ENCODE measurements at regions not wholly inside any gene's neighbourhood (a gene's known extent, or its start where the extent isn't known, plus 50 kb on each side); places are given as distances from the start of the nearest gene placed in this dataset.

- no peak overlapping the region for H3K4me3 ChIP-seq
- no peak for DNase-seq
- WGBS, 2 donors (ENCODE audit: low coverage in 1 of 2) = 75% methylated on average over 4 of the region's 4 CpGs; no CpG with 5 or more reads in 1 of the 2 donors
- no peak for TF ChIP-seq CTCF (IDR thresholded peaks at IDR 0.05)
- TF ChIP-seq EP300 (IDR thresholded peaks at IDR 0.05; ENCODE audit: low read depth) = no peak
- TF ChIP-seq POLR2AphosphoS5 (IDR thresholded peaks at IDR 0.05) = no peak
- TF ChIP-seq POLR2A (IDR thresholded peaks at IDR 0.05) = no peak
- no peaks in the 10 kb centered on the region for H3K27me3 ChIP-seq
- in situ Hi-C loops (cut with MboI; ENCODE audit: low pct_ligation_motif_present in 1 of 4, low pct_unique_long_range_greater_than_20kb in 1 of 4, low sequenced_read_pairs in 3 of 4) (no loop called here), intact Hi-C loops (cut with DNase I; ENCODE audit: low total_unique reads) (no loop called here)
- no peak overlapping the region for H3K27ac ChIP-seq
- no peaks in the 10 kb centered on the region for H3K36me3 ChIP-seq
- no peaks in the 10 kb centered on the region for H3K4me1 ChIP-seq
- no peaks in the 10 kb centered on the region for H3K9me3 ChIP-seq
Observed at GRCh38 chr13:67588607-67589006, 358.5 kb upstream of the PCDH9 start.

- intact Hi-C loops (cut with DNase I; ENCODE audit: low total_unique reads) = no loop called here
Observed at GRCh38 chr13:67577361-67577760, 347.2 kb upstream of the PCDH9 start.

GRCh38 chr13:67574320-67575233 is 344.4 kb upstream of the PCDH9 start:
- no peaks in the 10 kb centered on the region for H3K4me1 ChIP-seq
- no peak overlapping the region for H3K27ac ChIP-seq
- in situ Hi-C loops (cut with MboI; ENCODE audit: low pct_ligation_motif_present in 1 of 4, low pct_unique_long_range_greater_than_20kb in 1 of 4, low sequenced_read_pairs in 3 of 4) (no loop called here), intact Hi-C loops (cut with DNase I; ENCODE audit: low total_unique reads) (no loop called here)
- no peak overlapping the region for H3K4me3 ChIP-seq
- H3K36me3 ChIP-seq = no peaks in the 10 kb centered on the region
- DNase-seq = no peak
- H3K9me3 ChIP-seq = no peaks in the 10 kb centered on the region
- TF ChIP-seq CTCF (IDR thresholded peaks at IDR 0.05) = no peak
- no peak for TF ChIP-seq POLR2A (IDR thresholded peaks at IDR 0.05)
- TF ChIP-seq POLR2AphosphoS5 (IDR thresholded peaks at IDR 0.05) = no peak
- no peak for TF ChIP-seq EP300 (IDR thresholded peaks at IDR 0.05; ENCODE audit: low read depth)
- no peaks in the 10 kb centered on the region for H3K27me3 ChIP-seq
- 44 to 56% methylated on average over 2 to 5 of the region's 5 CpGs for WGBS, 2 donors (ENCODE audit: low coverage in 1 of 2)

More at GRCh38 chr13:67577361-67577760, 347.2 kb upstream of the PCDH9 start:
- in situ Hi-C loops (cut with MboI; ENCODE audit: low pct_ligation_motif_present in 1 of 4, low pct_unique_long_range_greater_than_20kb in 1 of 4, low sequenced_read_pairs in 3 of 4) = no loop called here
- Histone ChIP-seq H3K9me3 (no peaks in the 10 kb centered on the region), H3K27ac (no peak overlapping the region), H3K27me3 (no peaks in the 10 kb centered on the region), H3K4me3 (no peak overlapping the region), H3K4me1 (no peaks in the 10 kb centered on the region), H3K36me3 (no peaks in the 10 kb centered on the region)
- TF ChIP-seq EP300 (IDR thresholded peaks at IDR 0.05; ENCODE audit: low read depth) (no peak), CTCF (IDR thresholded peaks at IDR 0.05) (no peak), POLR2AphosphoS5 (IDR thresholded peaks at IDR 0.05) (no peak), POLR2A (IDR thresholded peaks at IDR 0.05) (no peak)
- WGBS, 2 donors (ENCODE audit: low coverage in 1 of 2) = 53 to 59% methylated on average over 1 of the region's 1 CpG
- no peak for DNase-seq

- intact Hi-C loops (cut with DNase I; ENCODE audit: low total_unique reads) = no loop called here
- no peaks in the 10 kb centered on the region for H3K27me3 ChIP-seq
- TF ChIP-seq POLR2A (IDR thresholded peaks at IDR 0.05) (no peak), CTCF (IDR thresholded peaks at IDR 0.05) (no peak), POLR2AphosphoS5 (IDR thresholded peaks at IDR 0.05) (no peak), EP300 (IDR thresholded peaks at IDR 0.05; ENCODE audit: low read depth) (no peak)
Observed at GRCh38 chr13:67568205-67568604, 338.1 kb upstream of the PCDH9 start.

More at GRCh38 chr13:67568205-67568604, 338.1 kb upstream of the PCDH9 start:
- no peaks in the 10 kb centered on the region for H3K4me1 ChIP-seq
- no peak overlapping the region for H3K27ac ChIP-seq
- H3K9me3 ChIP-seq = no peaks in the 10 kb centered on the region
- no peak for DNase-seq
- 83 to 88% methylated on average over 3 to 4 of the region's 4 CpGs for WGBS, 2 donors (ENCODE audit: low coverage in 1 of 2)
- in situ Hi-C loops (cut with MboI; ENCODE audit: low pct_ligation_motif_present in 1 of 4, low pct_unique_long_range_greater_than_20kb in 1 of 4, low sequenced_read_pairs in 3 of 4) = no loop called here
- no peak overlapping the region for H3K4me3 ChIP-seq
- H3K36me3 ChIP-seq = no peaks in the 10 kb centered on the region

All from transverse colon (tissue), 4 donors.